ENCODE measurements at regions not wholly inside any gene's neighbourhood (a gene's known extent, or its start where the extent isn't known, plus 50 kb on each side); places are given as distances from the start of the nearest gene placed in this dataset.

GRCh38 chr20:19115581-19115980, 96.9 kb upstream of the SLC24A3 start:
- no peak for TF ChIP-seq CTCF (IDR thresholded peaks at IDR 0.05; ENCODE audit: low read depth, low read length)
- no peak for TF ChIP-seq EZH2phosphoT487 (IDR thresholded peaks at IDR 0.05; ENCODE audit: low read depth)

Data from OCI-LY3 (cell line).